ENCODE measurements at regions not wholly inside any gene's neighbourhood (a gene's known extent, or its start where the extent isn't known, plus 50 kb on each side); places are given as distances from the start of the nearest gene placed in this dataset.
"Not testable (repeated sequence)": the region's sequence is repeated elsewhere in the genome, so short reads cannot be mapped to it uniquely, and the experiment has no call there.

DNA sequence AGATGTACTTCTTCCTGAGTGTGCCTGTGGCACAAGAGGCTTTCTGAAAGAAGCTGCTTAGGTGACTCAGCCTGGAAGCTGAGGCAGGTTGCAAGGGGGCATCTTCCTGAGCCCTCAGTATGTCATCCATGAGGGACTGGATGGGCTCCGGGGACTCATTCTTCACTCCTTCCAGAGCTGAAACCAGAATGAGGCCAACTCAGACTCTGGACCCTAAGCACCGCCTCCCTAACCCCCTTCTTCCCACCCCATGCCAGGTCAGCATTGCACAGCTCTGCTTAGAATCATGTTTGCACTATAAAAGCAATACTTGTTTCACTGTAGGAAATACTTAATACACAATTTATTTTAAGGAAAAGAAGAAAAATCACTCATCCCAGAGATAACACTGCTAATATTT lies 138.3 kb downstream of the KLRB1 start:
- not testable (repeated sequence) for H3K36me3 ChIP-seq (ENCODE audit: insufficient read depth, low read length); BruUV-seq (replicated peaks); H3K9me2 ChIP-seq (ENCODE audit: insufficient read depth, low read length); H3K27ac ChIP-seq (ENCODE audit: low read depth, low read length, poor library complexity, severe bottlenecking); H3K9me3 ChIP-seq (ENCODE audit: low read length); H3K4me3 ChIP-seq (ENCODE audit: low read depth, low read length, poor library complexity, severe bottlenecking); H3K79me2 ChIP-seq (ENCODE audit: insufficient read depth, low read depth, low read length); DNase-seq (ENCODE audit: low spot score); H4K20me1 ChIP-seq (ENCODE audit: insufficient read depth, low read length); H2AFZ ChIP-seq (ENCODE audit: low read length)
- Histone ChIP-seq H3K4me2 (ENCODE audit: low read length) (peak overlapping the region; percentile 35; the same call in 1 of the 2 replicates), H3K4me1 (ENCODE audit: insufficient read depth, low read length, poor library complexity, severe bottlenecking) (peaks cover 29% of the 10 kb centered on the region)
- POLR2A ChIA-PET = interaction anchor here (0.6 kb wide), 1 partner anchor 145 kb away, joined by 4 read pairs; no protein-coding TSS in a partner anchor
- CTCF ChIA-PET (ENCODE audit: unreplicated experiment) = interaction anchor here (1.1 kb wide), 1 partner anchor 137 kb away, joined by 3 read pairs; no protein-coding TSS in a partner anchor
- intact Hi-C loops (cut with micrococcal nuclease; ENCODE audit: unreplicated experiment) = loop anchor here (5.0 kb wide), 1 partner anchor 148 kb away; no protein-coding TSS in a partner anchor

DNA sequence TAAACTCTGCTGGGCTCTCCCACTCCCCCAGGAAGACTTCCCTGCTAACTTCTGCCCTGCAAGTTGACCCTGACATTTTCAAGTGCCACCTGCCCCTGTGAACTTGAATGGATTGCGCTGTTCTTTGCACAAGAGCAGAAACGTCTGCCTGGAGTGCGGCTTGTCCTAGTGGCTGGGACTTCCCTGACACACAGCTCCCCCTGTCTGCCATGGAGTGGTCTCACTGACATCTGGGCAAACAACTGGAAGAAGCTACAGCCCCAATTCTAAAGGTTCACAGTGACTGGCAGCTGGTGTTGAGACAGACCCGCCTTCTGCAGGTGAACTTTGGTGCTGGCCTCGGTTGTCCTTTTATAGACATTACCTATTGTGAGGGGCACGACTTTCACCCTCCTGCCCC lies 138.7 kb downstream of the KLRB1 start:
- H3K9me2 ChIP-seq (ENCODE audit: insufficient read depth, low read length); H3K4me3 ChIP-seq (ENCODE audit: low read depth, low read length, poor library complexity, severe bottlenecking); H4K20me1 ChIP-seq (ENCODE audit: insufficient read depth, low read length); H2AFZ ChIP-seq (ENCODE audit: low read length); H3K27ac ChIP-seq (ENCODE audit: low read depth, low read length, poor library complexity, severe bottlenecking); BruUV-seq (replicated peaks); H3K79me2 ChIP-seq (ENCODE audit: insufficient read depth, low read depth, low read length); POLR2A ChIA-PET; H3K4me2 ChIP-seq (ENCODE audit: low read length); H3K9me3 ChIP-seq (ENCODE audit: low read length); H3K36me3 ChIP-seq (ENCODE audit: insufficient read depth, low read length): not testable (repeated sequence)
- peak; percentile 63 for DNase-seq (ENCODE audit: low spot score)
- peaks cover 29% of the 10 kb centered on the region for H3K4me1 ChIP-seq (ENCODE audit: insufficient read depth, low read length, poor library complexity, severe bottlenecking)
- TF ChIP-seq, protein P1, sequence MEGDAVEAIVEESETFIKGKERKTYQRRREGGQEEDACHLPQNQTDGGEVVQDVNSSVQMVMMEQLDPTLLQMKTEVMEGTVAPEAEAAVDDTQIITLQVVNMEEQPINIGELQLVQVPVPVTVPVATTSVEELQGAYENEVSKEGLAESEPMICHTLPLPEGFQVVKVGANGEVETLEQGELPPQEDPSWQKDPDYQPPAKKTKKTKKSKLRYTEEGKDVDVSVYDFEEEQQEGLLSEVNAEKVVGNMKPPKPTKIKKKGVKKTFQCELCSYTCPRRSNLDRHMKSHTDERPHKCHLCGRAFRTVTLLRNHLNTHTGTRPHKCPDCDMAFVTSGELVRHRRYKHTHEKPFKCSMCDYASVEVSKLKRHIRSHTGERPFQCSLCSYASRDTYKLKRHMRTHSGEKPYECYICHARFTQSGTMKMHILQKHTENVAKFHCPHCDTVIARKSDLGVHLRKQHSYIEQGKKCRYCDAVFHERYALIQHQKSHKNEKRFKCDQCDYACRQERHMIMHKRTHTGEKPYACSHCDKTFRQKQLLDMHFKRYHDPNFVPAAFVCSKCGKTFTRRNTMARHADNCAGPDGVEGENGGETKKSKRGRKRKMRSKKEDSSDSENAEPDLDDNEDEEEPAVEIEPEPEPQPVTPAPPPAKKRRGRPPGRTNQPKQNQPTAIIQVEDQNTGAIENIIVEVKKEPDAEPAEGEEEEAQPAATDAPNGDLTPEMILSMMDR (conservative IDR thresholded peaks at IDR 0.05; ENCODE audit: low read length) = peak; percentile 58
- CTCF ChIA-PET (ENCODE audit: unreplicated experiment) = interaction anchor here (1.1 kb wide), 1 partner anchor 136 kb away, joined by 3 read pairs; no protein-coding TSS in a partner anchor
- intact Hi-C loops (cut with micrococcal nuclease; ENCODE audit: unreplicated experiment) = loop anchor here (5.0 kb wide), 1 partner anchor 148 kb away; no protein-coding TSS in a partner anchor

DNA sequence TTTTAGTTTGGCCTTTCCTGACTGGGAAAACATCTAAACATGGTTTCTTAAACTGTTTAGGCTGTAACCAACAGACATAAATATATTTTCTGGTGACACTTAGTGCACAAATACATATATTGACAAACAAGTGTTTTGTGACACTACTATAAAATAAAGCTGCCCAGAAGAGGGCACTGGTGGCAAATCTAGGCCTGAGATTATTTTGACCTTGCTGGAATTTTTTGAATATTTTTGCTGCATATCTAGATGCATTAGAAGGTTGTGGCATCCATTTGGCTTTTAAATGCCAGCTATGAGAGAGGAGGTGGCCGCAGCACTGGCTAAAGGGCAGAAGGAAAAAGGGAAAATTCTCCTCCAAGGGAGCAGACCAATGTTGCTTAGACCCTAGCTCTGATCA lies 139.6 kb downstream of the KLRB1 start:
- H3K9me2 ChIP-seq (ENCODE audit: insufficient read depth, low read length); H3K9me3 ChIP-seq (ENCODE audit: low read length); H3K36me3 ChIP-seq (ENCODE audit: insufficient read depth, low read length); H3K4me3 ChIP-seq (ENCODE audit: low read depth, low read length, poor library complexity, severe bottlenecking); H3K27ac ChIP-seq (ENCODE audit: low read depth, low read length, poor library complexity, severe bottlenecking); H2AFZ ChIP-seq (ENCODE audit: low read length); H3K79me2 ChIP-seq (ENCODE audit: insufficient read depth, low read depth, low read length); CTCF ChIA-PET (ENCODE audit: unreplicated experiment); BruUV-seq (replicated peaks); H4K20me1 ChIP-seq (ENCODE audit: insufficient read depth, low read length); H3K4me2 ChIP-seq (ENCODE audit: low read length): not testable (repeated sequence)
- intact Hi-C loops (cut with micrococcal nuclease; ENCODE audit: unreplicated experiment) = loop anchor here (5.0 kb wide), 1 partner anchor 149 kb away; no protein-coding TSS in a partner anchor
- TF ChIP-seq, protein P1 (conservative IDR thresholded peaks at IDR 0.05; ENCODE audit: low read length) = peak; percentile 65
- POLR2A ChIA-PET = interaction anchor here (0.7 to 0.9 kb wide), 2 partner anchors 18 to 400 kb away, joined by 3 read pairs; no protein-coding TSS in a partner anchor
- peak; percentile 43 for DNase-seq (ENCODE audit: low spot score)
- peaks cover 29% of the 10 kb centered on the region for H3K4me1 ChIP-seq (ENCODE audit: insufficient read depth, low read length, poor library complexity, severe bottlenecking)
